ENCODE measurements at regions not wholly inside any gene's neighbourhood (a gene's known extent, or its start where the extent isn't known, plus 50 kb on each side); places are given as distances from the start of the nearest gene placed in this dataset.

- no peak for TF ChIP-seq RNF2 (IDR thresholded peaks at IDR 0.05; ENCODE audit: borderline replicate concordance, low read depth)
- TF ChIP-seq CTCF (IDR thresholded peaks at IDR 0.05): no peak
- no peak for TF ChIP-seq CEBPB (IDR thresholded peaks at IDR 0.05)
- TF ChIP-seq RAD21 (conservative IDR thresholded peaks at IDR 0.05 in 1 of 2, IDR thresholded peaks at IDR 0.05 in 1 of 2): no peak
- no peak for TF ChIP-seq JUN (IDR thresholded peaks at IDR 0.05)
- TF ChIP-seq FOSL2 (IDR thresholded peaks at IDR 0.05): no peak
- TF ChIP-seq FOSL2 (CRISPR knock-in tag; IDR thresholded peaks at IDR 0.05): no peak
- TF ChIP-seq KDM1A (IDR thresholded peaks at IDR 0.05; ENCODE audit: low read depth): no peak
- TF ChIP-seq ZSCAN20 (CRISPR knock-in tag; IDR thresholded peaks at IDR 0.05): no peak
- TF ChIP-seq POLR2A (IDR thresholded peaks at IDR 0.05; ENCODE audit: low read length): no peak
- TF ChIP-seq MAFK (IDR thresholded peaks at IDR 0.05; ENCODE audit: partially characterized antibody): no peak
- no peak for TF ChIP-seq RARB (CRISPR knock-in tag; IDR thresholded peaks at IDR 0.05)
- no peak for TF ChIP-seq PBX3 (IDR thresholded peaks at IDR 0.05)
- no peak for TF ChIP-seq FOXS1 (CRISPR knock-in tag; IDR thresholded peaks at IDR 0.05)
Measured at GRCh38 chr20:24124003-24124402, 135.4 kb upstream of the GGTLC1 start.

Data from A549 (cell line).